ENCODE measurements at regions not wholly inside any gene's neighbourhood (a gene's known extent, or its start where the extent isn't known, plus 50 kb on each side); places are given as distances from the start of the nearest gene placed in this dataset.

DNA sequence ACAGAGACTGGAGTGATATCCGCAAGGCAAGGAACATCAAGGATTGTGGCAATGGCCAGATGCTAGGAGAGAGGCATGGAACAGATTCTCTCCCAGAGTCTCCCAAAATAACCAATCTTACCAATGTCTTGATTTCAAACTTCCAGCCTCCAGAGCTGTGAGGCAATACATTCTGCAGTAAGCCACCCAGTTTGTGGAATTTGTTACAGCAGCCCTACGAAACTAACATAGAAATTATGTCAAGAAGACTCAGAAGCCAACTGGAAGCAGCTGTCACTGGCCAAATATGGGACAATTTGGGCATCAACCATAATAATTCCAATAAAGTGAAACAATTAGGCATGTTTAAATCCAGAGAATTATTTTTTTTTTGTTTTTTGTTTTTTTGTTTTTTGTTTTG, 271.1 kb downstream of the NDUFS4 start:
- no peaks in the 10 kb centered on the region for H3K36me3 Mint-ChIP-seq
- CTCF ChIA-PET, result no interaction called here
- Histone ChIP-seq H3K27ac (ENCODE audit: low read length) (no peak overlapping the region), H3K36me3 (ENCODE audit: control insufficient read depth in 2 of 2, extremely low read depth in 1 of 2, insufficient read depth in 1 of 2, low read length in 1 of 2) (no peaks in the 10 kb centered on the region), H3K27me3 (replicated peaks in 1 of 2; ENCODE audit: control insufficient read depth in 2 of 2, extremely low read depth in 1 of 2, insufficient read depth in 2 of 2, low read length in 1 of 2) (no peaks in the 10 kb centered on the region), H3K4me1 (ENCODE audit: control insufficient read depth in 1 of 2, extremely low read depth in 1 of 2, insufficient read depth in 2 of 2, low read length in 2 of 2) (no peaks in the 10 kb centered on the region), H3K4me3 (ENCODE audit: control insufficient read depth in 1 of 2, extremely low read depth in 1 of 2, low read length in 1 of 2) (no peak overlapping the region), H3K9me3 (no peaks in the 10 kb centered on the region)
- 71% methylated on average over 1 of the region's 2 CpGs for WGBS (ENCODE audit: insufficient coverage)
- peaks cover 0 to 9% (median 0%) of the 10 kb centered on the region in 3 donors for H3K9me3 Mint-ChIP-seq
- POLR2A ChIA-PET, result no interaction called here
- no peaks in the 10 kb centered on the region for H3K4me1 Mint-ChIP-seq
- no peak overlapping the region for H3K27ac Mint-ChIP-seq
- H3K4me3 Mint-ChIP-seq, result no peak overlapping the region
- DNase-seq, result no peak
- peaks cover 0 to 3% of the 10 kb centered on the region in 2 donors for H3K27me3 Mint-ChIP-seq
- no peak for ATAC-seq (replicated peaks in 1 of 4)
